ENCODE measurements at regions not wholly inside any gene's neighbourhood (a gene's known extent, or its start where the extent isn't known, plus 50 kb on each side); places are given as distances from the start of the nearest gene placed in this dataset.
A peak's percentile ranks its signal among the peaks of the same experiment; 100 is the strongest.

- intact Hi-C loops (cut with DNase I), result no loop called here
- H3K27me3 ChIP-seq, result no peaks in the 10 kb centered on the region
- H3K36me3 ChIP-seq, result peaks cover 15% of the 10 kb centered on the region
- no peak overlapping the region for H3K27ac ChIP-seq
- no peaks in the 10 kb centered on the region for H3K4me1 ChIP-seq
- DNase-seq, result no peak
- no peak for TF ChIP-seq CTCF (IDR thresholded peaks at IDR 0.05)
- no peak overlapping the region for H3K4me3 ChIP-seq
- ATAC-seq, result no peak
- no peaks in the 10 kb centered on the region for H3K9me3 ChIP-seq
Observed at GRCh38 chr13:50071379-50071778, 56.1 kb downstream of the KCNRG start.

GRCh38 chr13:50072676-50073075 lies 57.4 kb downstream of the KCNRG start:
- Histone ChIP-seq H3K4me3 (no peak overlapping the region), H3K4me1 (no peaks in the 10 kb centered on the region), H3K36me3 (peaks cover 5% of the 10 kb centered on the region), H3K27ac (no peak overlapping the region), H3K27me3 (no peaks in the 10 kb centered on the region), H3K9me3 (no peaks in the 10 kb centered on the region)
- DNase-seq, result no peak
- TF ChIP-seq CTCF (IDR thresholded peaks at IDR 0.05), result no peak
- no peak for ATAC-seq
- intact Hi-C loops (cut with DNase I), result no loop called here

GRCh38 chr13:50073340-50073739 lies 58.1 kb downstream of the KCNRG start:
- Histone ChIP-seq H3K4me1 (no peaks in the 10 kb centered on the region), H3K4me3 (no peak overlapping the region), H3K27me3 (no peaks in the 10 kb centered on the region), H3K27ac (no peak overlapping the region), H3K36me3 (no peaks in the 10 kb centered on the region), H3K9me3 (no peaks in the 10 kb centered on the region)
- no peak for TF ChIP-seq CTCF (IDR thresholded peaks at IDR 0.05)
- ATAC-seq (no peak), DNase-seq (no peak)
- intact Hi-C loops (cut with DNase I), result no loop called here

GRCh38 chr13:50074843-50075242 lies 59.6 kb downstream of the KCNRG start:
- no peak overlapping the region for H3K4me3 ChIP-seq
- no peaks in the 10 kb centered on the region for H3K27me3 ChIP-seq
- no peak for TF ChIP-seq CTCF (IDR thresholded peaks at IDR 0.05)
- H3K27ac ChIP-seq, result no peak overlapping the region
- DNase-seq (no peak), ATAC-seq (no peak)
- no peaks in the 10 kb centered on the region for H3K36me3 ChIP-seq
- no peaks in the 10 kb centered on the region for H3K4me1 ChIP-seq
- intact Hi-C loops (cut with DNase I), result no loop called here
- no peaks in the 10 kb centered on the region for H3K9me3 ChIP-seq

- H3K36me3 ChIP-seq, result no peaks in the 10 kb centered on the region
- H3K9me3 ChIP-seq, result no peaks in the 10 kb centered on the region
- no peak for TF ChIP-seq CTCF (IDR thresholded peaks at IDR 0.05)
- ATAC-seq (no peak), DNase-seq (no peak)
- no peak overlapping the region for H3K4me3 ChIP-seq
- intact Hi-C loops (cut with DNase I), result no loop called here
- no peak overlapping the region for H3K27ac ChIP-seq
- no peaks in the 10 kb centered on the region for H3K4me1 ChIP-seq
- H3K27me3 ChIP-seq, result no peaks in the 10 kb centered on the region
Observed at GRCh38 chr13:50075619-50076097, 60.4 kb downstream of the KCNRG start.

GRCh38 chr13:50077431-50077830 lies 62.2 kb downstream of the KCNRG start:
- H3K27me3 ChIP-seq, result no peaks in the 10 kb centered on the region
- no peak overlapping the region for H3K4me3 ChIP-seq
- DNase-seq (no peak), ATAC-seq (no peak)
- no peaks in the 10 kb centered on the region for H3K9me3 ChIP-seq
- H3K36me3 ChIP-seq, result no peaks in the 10 kb centered on the region
- no peak for TF ChIP-seq CTCF (IDR thresholded peaks at IDR 0.05)
- peak overlapping the region; percentile 0 for H3K27ac ChIP-seq
- H3K4me1 ChIP-seq, result no peaks in the 10 kb centered on the region
- intact Hi-C loops (cut with DNase I), result no loop called here
